ENCODE measurements at regions not wholly inside any gene's neighbourhood (a gene's known extent, or its start where the extent isn't known, plus 50 kb on each side); places are given as distances from the start of the nearest gene placed in this dataset.

- no peak overlapping the region for H3K27ac ChIP-seq
- TF ChIP-seq CTCF (IDR thresholded peaks at IDR 0.05), result no peak
- DNase-seq (ENCODE audit: low spot score), result no peak
These were observed 1579.2 kb downstream of the AACS start for GRCh38 chr12:126644236-126645020.

GRCh38 chr12:126648074-126648473 lies 1582.8 kb downstream of the AACS start:
- no peak for TF ChIP-seq CTCF (IDR thresholded peaks at IDR 0.05)
- no peak for DNase-seq (ENCODE audit: low spot score)
- H3K27ac ChIP-seq, result no peak overlapping the region
- H3K4me3 ChIP-seq, result no peak overlapping the region

More at GRCh38 chr12:126644236-126645020, 1579.2 kb downstream of the AACS start:
- H3K4me3 ChIP-seq, result no peak overlapping the region

DNA sequence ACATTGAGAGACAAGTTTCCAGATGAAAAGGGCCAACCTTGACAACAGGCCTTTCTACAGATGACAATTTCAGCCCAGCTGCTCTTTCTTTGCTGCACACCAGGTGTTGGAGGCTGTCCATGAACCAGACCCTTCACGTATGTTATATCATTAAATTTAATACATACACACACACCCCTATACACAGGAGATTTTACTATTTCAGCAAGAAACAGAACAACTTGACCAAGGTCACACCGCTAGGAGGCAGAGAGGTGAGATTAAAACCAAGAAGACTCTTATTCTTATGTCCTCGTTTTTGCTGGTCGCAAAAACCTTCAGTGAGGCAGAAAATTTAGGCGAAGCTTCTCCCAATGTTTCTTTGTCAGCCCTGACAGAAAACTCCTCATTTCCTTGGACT lies 1585.9 kb downstream of the AACS start:
- Histone ChIP-seq H3K4me3 (no peak overlapping the region), H3K27ac (no peak overlapping the region)
- no peak for DNase-seq (ENCODE audit: low spot score)
- no peak for TF ChIP-seq CTCF (IDR thresholded peaks at IDR 0.05)

DNA sequence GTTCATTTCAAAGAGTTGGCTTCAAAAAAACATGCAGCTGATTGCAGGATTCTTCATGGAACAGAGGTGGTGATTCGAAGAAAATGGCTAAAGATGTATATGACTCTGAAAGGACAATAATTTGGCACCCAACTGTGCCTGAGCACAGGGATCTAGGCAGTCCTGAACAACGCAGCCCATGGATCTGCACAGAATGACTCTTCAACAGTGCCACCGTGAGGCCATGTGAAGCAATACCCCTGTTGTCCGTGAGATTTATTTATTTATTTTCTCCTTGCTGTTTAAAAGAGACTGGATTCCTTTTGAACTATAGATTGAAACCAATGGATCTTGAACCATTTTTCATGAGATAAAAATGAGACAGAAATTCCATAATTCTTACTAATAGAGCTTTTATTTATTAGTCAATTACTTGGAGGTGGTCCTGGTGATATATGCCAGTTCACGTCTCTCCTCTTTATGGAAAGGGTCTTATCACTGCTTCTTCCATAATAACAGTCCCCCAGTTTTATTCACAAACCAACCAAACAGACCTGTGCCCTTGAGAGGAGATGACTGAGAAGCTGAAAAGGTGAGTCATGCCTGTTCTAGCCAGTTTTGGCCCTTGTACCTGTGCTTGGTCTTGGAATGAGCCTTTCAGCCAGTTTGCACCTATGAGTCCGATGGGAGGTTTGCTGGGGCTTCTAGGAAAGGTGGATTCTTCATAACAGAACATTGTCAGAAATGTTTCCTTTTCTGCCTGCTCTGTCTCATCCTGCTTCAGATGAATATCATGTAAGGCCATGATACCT lies 1598.3 kb downstream of the AACS start:
- TF ChIP-seq CTCF (IDR thresholded peaks at IDR 0.05), result no peak
- no peak for DNase-seq (ENCODE audit: low spot score)
- Histone ChIP-seq H3K4me3 (no peak overlapping the region), H3K27ac (no peak overlapping the region)

DNA sequence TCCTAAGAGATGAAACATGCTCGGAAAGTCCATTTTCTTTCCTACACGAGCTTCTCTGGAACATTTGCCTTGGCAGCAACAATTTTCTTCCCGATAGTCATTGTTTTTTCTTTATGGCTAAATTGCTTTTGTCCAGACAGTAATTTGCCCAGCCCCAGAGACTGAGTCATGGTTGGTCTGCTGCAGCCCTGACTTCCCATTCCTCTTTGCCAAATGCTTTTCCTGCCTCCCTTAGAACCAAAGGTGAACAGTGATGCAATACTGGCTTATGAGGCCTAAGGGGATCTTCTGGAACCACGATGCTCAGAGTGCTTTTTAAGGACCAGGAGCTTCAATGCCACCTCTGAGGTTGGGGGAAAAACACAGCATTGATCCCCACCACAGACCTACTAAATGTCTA lies 1599.6 kb upstream of the TMEM132C start:
- no peak for DNase-seq (ENCODE audit: low spot score)
- no peak for TF ChIP-seq CTCF (IDR thresholded peaks at IDR 0.05)
- Histone ChIP-seq H3K27ac (no peak overlapping the region), H3K4me3 (no peak overlapping the region)

DNA sequence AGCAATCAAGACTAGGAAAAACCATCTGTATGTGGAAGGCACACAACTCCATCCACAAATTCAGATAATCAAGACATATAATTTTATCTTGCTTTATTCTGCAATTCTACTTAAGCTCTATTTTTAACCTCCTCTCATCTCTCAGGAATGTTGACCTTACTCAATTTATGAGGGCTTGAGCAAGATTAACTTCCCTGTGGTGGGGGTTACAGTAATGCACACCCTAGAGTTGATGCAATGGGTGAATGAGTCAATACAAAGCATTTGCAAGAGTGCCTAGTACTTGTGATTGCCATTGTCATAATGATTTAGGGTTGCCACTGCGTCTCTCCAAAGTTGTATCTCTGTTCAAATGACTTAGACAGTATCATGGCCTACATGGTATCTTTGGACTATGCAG lies 1598.4 kb upstream of the TMEM132C start:
- TF ChIP-seq CTCF (IDR thresholded peaks at IDR 0.05), result no peak
- no peak for DNase-seq (ENCODE audit: low spot score)
- Histone ChIP-seq H3K27ac (no peak overlapping the region), H3K4me3 (no peak overlapping the region)

Measured in coronary artery (tissue), 2 donors.